HepG2 (cell line): ENCODE measurements at regions not wholly inside any gene's neighbourhood (a gene's known extent, or its start where the extent isn't known, plus 50 kb on each side); places are given as distances from the start of the nearest gene placed in this dataset.

Experiments used
- ATAC-seq: fragments of 200-7000 bp; cut with Tn5 transposase; 3 replicates; pipeline ENCODE4 v1.9.1; 2020; ENCODE audit warnings: mild to moderate bottlenecking, moderate library complexity
- BruUV-seq: library from RNA; stranded (reverse); fragments of 400-500 nt; replicated peaks from 2 replicates; lab custom pipeline; 2021; lab: Mats Ljungman, UMichigan
- CTCF ChIA-PET: fragments of 300-600 bp; formaldehyde crosslinking; extraction: SDS; loops from one replicate; lab custom pipeline; 2021; ENCODE audit warnings: low total read pairs, inconsistent platforms, low intra/inter-chr PET ratio; lab: Yijun Ruan, JAX
- POLR2A ChIA-PET: fragments of 350-600 bp; sonication (Branson Sonifier 250); formaldehyde crosslinking; loops from one replicate; lab custom pipeline; 2020; ENCODE audit warnings: antibody characterized with exemption, inconsistent platforms; lab: Yijun Ruan, JAX
- DNase-seq: peaks from one replicate; pipeline ENCODE4 v3.0.0-alpha.2; 2015; ENCODE audit warnings: low spot score
- FAIRE-seq: peaks from 3 replicates; lab custom pipeline; 2011; peaks lifted over from hg19 to GRCh38; lab: Jason Lieb, UNC
- H2AFZ ChIP-seq: one replicate; pipeline ENCODE4 v1.6.1; 2011; ENCODE audit warnings: low read length, inconsistent platforms
- H3K27ac ChIP-seq: fragments of 300-600 bp; 3 replicates; pipeline ENCODE4 v1.8.0; 2011; ENCODE audit warnings: mixed run types, mild to moderate bottlenecking, mixed read lengths, low read length, inconsistent platforms; ENCODE audit not compliant: insufficient read depth; ENCODE audit errors: extremely low read length
- H3K27me3 ChIP-seq, 2 experiments: fragments of 200-600 bp in 1 of 2; 2 replicates in 1 of 2; 3 replicates in 1 of 2; pipeline versions ENCODE4 v1.6.0 to v1.8.0; 2011; ENCODE audit warnings: low read length in 2 of 2, mild to moderate bottlenecking in 2 of 2, moderate library complexity in 2 of 2, inconsistent platforms in 1 of 2; ENCODE audit not compliant: insufficient read depth in 2 of 2, control insufficient read depth in 1 of 2
- H3K36me3 ChIP-seq, 2 experiments: fragments of 200-600 bp in 1 of 2; replicated peaks in 1 of 2; 2 replicates in 1 of 2; 3 replicates in 1 of 2; pipeline versions ENCODE4 v1.5.1 to v1.8.0; 2011; ENCODE audit warnings: low read length in 2 of 2, inconsistent platforms in 1 of 2; ENCODE audit not compliant: insufficient read depth in 2 of 2, control insufficient read depth in 1 of 2
- H3K4me1 ChIP-seq: 2 replicates; pipeline ENCODE4 v1.5.1; 2012; ENCODE audit warnings: low read length, inconsistent platforms; ENCODE audit not compliant: insufficient read depth
- H3K4me2 ChIP-seq: 2 replicates; pipeline ENCODE4 v1.6.0; 2011; ENCODE audit warnings: low read depth, low read length, inconsistent platforms
- H3K4me3 ChIP-seq, 3 experiments: fragments of 200-600 bp in 1 of 3; sonication (generic), shearing (Covaris generic) in 1 of 3; replicated peaks in 1 of 3; 2 replicates each; pipeline ENCODE4 v1.5.1; 2011 to 2016; ENCODE audit warnings: low read length in 3 of 3, inconsistent platforms in 2 of 3, low read depth in 2 of 3, mild to moderate bottlenecking in 2 of 3, control low read depth in 1 of 3, mixed read lengths in 1 of 3; ENCODE audit not compliant: insufficient read depth in 1 of 3
- H3K79me2 ChIP-seq: one replicate; pipeline ENCODE4 v1.6.1; 2011; ENCODE audit warnings: low read length, inconsistent platforms; ENCODE audit not compliant: insufficient read depth
- H3K9ac ChIP-seq: 2 replicates; pipeline ENCODE4 v1.6.0; 2011; ENCODE audit warnings: mild to moderate bottlenecking, low read depth, low read length, inconsistent platforms; ENCODE audit not compliant: insufficient read depth
- H3K9me3 ChIP-seq: 2 replicates; pipeline ENCODE4 v1.5.1; 2012; ENCODE audit warnings: mild to moderate bottlenecking, low read length
- H4K20me1 ChIP-seq: 2 replicates; pipeline ENCODE4 v1.6.0; 2011; ENCODE audit warnings: inconsistent platforms, mild to moderate bottlenecking, low read length, moderate library complexity; ENCODE audit not compliant: insufficient read depth
- BRD4 ChIP-seq: sonication (generic); formaldehyde crosslinking; IDR thresholded peaks from 2 replicates; pipeline ENCODE4 v1.4.0; 2020; ENCODE audit warnings: missing genetic modification reagents
- CHCHD3 ChIP-seq: sonication (generic); formaldehyde crosslinking; IDR thresholded peaks from 2 replicates; pipeline ENCODE4 v1.8.0; 2022; ENCODE audit warnings: mild to moderate bottlenecking, missing genetic modification reagents, moderate library complexity
- HNRNPL ChIP-seq: fragments of 200-400 bp; formaldehyde crosslinking; IDR thresholded peaks from 2 replicates; pipeline ENCODE4 v1.6.1; 2017; ENCODE audit warnings: mild to moderate bottlenecking, low read depth, low read length
- HOXD1 ChIP-seq: sonication (generic); formaldehyde crosslinking; IDR thresholded peaks from 2 replicates; pipeline ENCODE4 v1.5.0; 2020; ENCODE audit warnings: missing genetic modification reagents
- MXD4 ChIP-seq: IDR thresholded peaks from 2 replicates; pipeline ENCODE4 v1.6.1; 2016; ENCODE audit warnings: mild to moderate bottlenecking, missing biosample characterization, missing genetic modification reagents
- POGZ ChIP-seq: sonication (generic); formaldehyde crosslinking; IDR thresholded peaks from 2 replicates; pipeline ENCODE4 v1.4.0; 2020; ENCODE audit warnings: mild to moderate bottlenecking, missing genetic modification reagents
- REXO4 ChIP-seq: sonication (generic); formaldehyde crosslinking; IDR thresholded peaks from 2 replicates; pipeline ENCODE4 v1.8.0; 2022; ENCODE audit warnings: missing genetic modification reagents, mild to moderate bottlenecking, borderline replicate concordance
- SMAD3 ChIP-seq: sonication (generic); formaldehyde crosslinking; IDR thresholded peaks from 2 replicates; pipeline ENCODE4 v1.4.0; 2020; ENCODE audit warnings: missing genetic modification reagents
- SP1 ChIP-seq, 2 experiments: fragments of 450-650 bp in 1 of 2; sonication (generic) in 1 of 2; formaldehyde crosslinking in 1 of 2; IDR thresholded peaks; 2 replicates each; pipeline versions ENCODE4 v1.4.0 to v1.6.1; 2016 to 2020; ENCODE audit warnings: missing genetic modification reagents in 1 of 2
- TGIF2 ChIP-seq: IDR thresholded peaks from 2 replicates; pipeline ENCODE4 v1.6.1; 2016; ENCODE audit warnings: control low read depth, missing compliant biosample characterization
- TRIM24 ChIP-seq: sonication (generic); formaldehyde crosslinking; IDR thresholded peaks from 2 replicates; pipeline ENCODE4 v1.8.0; 2022; ENCODE audit warnings: mild to moderate bottlenecking, missing genetic modification reagents
- ZFX ChIP-seq: sonication (generic); formaldehyde crosslinking; IDR thresholded peaks from 2 replicates; pipeline ENCODE4 v1.4.0; 2020; ENCODE audit warnings: mild to moderate bottlenecking, low read depth, missing genetic modification reagents, moderate library complexity
- ZFY ChIP-seq: sonication (generic); formaldehyde crosslinking; IDR thresholded peaks from 2 replicates; pipeline ENCODE4 v1.4.0; 2020; ENCODE audit warnings: missing genetic modification reagents
- ZNF143 ChIP-seq: sonication (generic); formaldehyde crosslinking; IDR thresholded peaks from 2 replicates; pipeline ENCODE4 v1.4.0; 2020; ENCODE audit warnings: missing genetic modification reagents
- ZNF530 ChIP-seq: sonication (generic); formaldehyde crosslinking; IDR thresholded peaks from 2 replicates; pipeline ENCODE4 v1.5.0; 2020; ENCODE audit warnings: low read depth, mild to moderate bottlenecking, missing genetic modification reagents
- ZNF780A ChIP-seq: sonication (generic); formaldehyde crosslinking; IDR thresholded peaks from 2 replicates; pipeline ENCODE4 v1.8.0; 2022; ENCODE audit warnings: mild to moderate bottlenecking, missing genetic modification reagents, moderate library complexity
- WGBS: methylation state at CpG from one replicate; pipeline ENCODE4 v1.1.6; 2017; ENCODE audit warnings: low lambda C conversion rate; 5-methylcytosine and 5-hydroxymethylcytosine counted together
- in situ Hi-C: cut with HindIII; loops from 2 replicates; pipeline ENCODE4 v1.10.0; 2017; ENCODE audit warnings: low pct_unique_long_range_greater_than_20kb; ENCODE audit not compliant: extremely low pct_ligation_motif_present
- intact Hi-C: fragments of 100-400 bp; cut with micrococcal nuclease; formaldehyde crosslinking; loops from one replicate; pipeline ENCODE4 v1.10.0; 2022; ENCODE audit not compliant: unreplicated experiment

- Histone ChIP-seq H2AFZ (no peak overlapping the region), H3K36me3 (no peaks in the 10 kb centered on the region), H4K20me1 (no peaks in the 10 kb centered on the region), H3K79me2 (no peaks in the 10 kb centered on the region), H3K9ac (no peak overlapping the region), H3K4me1 (no peaks in the 10 kb centered on the region), H3K27ac (no peak overlapping the region), H3K4me3 (no peak overlapping the region), H3K9me3 (no peaks in the 10 kb centered on the region), H3K27me3 (peaks cover 0 to 8% of the 10 kb centered on the region in 2 experiments; a peak in 1 of 5 replicates), H3K4me2 (no peak overlapping the region)
- POLR2A ChIA-PET = no interaction called here
- in situ Hi-C loops (loop anchor here (10.0 kb wide), 1 partner anchor 165 kb away; no protein-coding TSS in a partner anchor), intact Hi-C loops (no loop called here)
- FAIRE-seq (no peak), DNase-seq (no peak), ATAC-seq (no peak)
- BruUV-seq = no TSS peak
- 20% methylated on average over 4 of the region's 4 CpGs for WGBS
- TF ChIP-seq ZFX (CRISPR knock-in tag) (no peak), SMAD3 (CRISPR knock-in tag) (no peak), CHCHD3 (no peak), ZFY (no peak), TGIF2 (no peak), ZNF780A (no peak), TRIM24 (CRISPR knock-in tag) (no peak), HOXD1 (no peak), MXD4 (CRISPR knock-in tag) (no peak), REXO4 (no peak), ZNF143 (CRISPR knock-in tag) (no peak), SP1 (IDR thresholded peaks at IDR 0.05) (no peak), SP1 (CRISPR knock-in tag; IDR thresholded peaks at IDR 0.05) (no peak), HNRNPL (no peak), POGZ (CRISPR knock-in tag) (no peak), BRD4 (CRISPR knock-in tag) (no peak), ZNF530 (CRISPR knock-in tag) (no peak)
- CTCF ChIA-PET = no interaction called here
Observed at GRCh38 chr1:117679868-117680267, 74.0 kb downstream of the TENT5C start.
